ENCODE measurements at regions not wholly inside any gene's neighbourhood (a gene's known extent, or its start where the extent isn't known, plus 50 kb on each side); places are given as distances from the start of the nearest gene placed in this dataset.

GRCh38 chr14:101184572-101184971 lies 281.1 kb upstream of the RTL1 start:
- DNase-seq = no peak

GRCh38 chr14:101185073-101185835 lies 281.7 kb upstream of the RTL1 start:
- no peak for DNase-seq

DNA sequence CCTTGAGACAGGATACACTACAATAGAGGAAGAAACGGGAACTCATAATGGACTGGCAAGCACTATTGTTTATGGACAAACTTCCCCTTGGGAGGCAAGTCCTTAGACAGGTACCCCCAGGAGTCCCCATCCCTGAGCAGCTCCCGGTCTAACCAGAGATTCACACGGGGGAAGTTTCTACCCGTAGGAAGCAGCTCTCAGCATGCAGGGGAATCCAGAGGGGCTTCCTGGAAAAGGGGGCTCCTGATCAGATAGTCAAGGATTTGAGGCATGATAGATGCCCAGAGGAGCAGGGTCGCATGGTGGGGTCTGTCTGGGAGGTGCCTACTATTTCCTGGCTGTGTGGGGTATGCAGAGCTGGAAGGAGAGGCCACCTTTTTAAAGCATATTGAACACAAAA lies 282.4 kb upstream of the RTL1 start:
- no peak for DNase-seq

- no peak for DNase-seq
These were observed 283.0 kb upstream of the RTL1 start for GRCh38 chr14:101186544-101186943.

DNA sequence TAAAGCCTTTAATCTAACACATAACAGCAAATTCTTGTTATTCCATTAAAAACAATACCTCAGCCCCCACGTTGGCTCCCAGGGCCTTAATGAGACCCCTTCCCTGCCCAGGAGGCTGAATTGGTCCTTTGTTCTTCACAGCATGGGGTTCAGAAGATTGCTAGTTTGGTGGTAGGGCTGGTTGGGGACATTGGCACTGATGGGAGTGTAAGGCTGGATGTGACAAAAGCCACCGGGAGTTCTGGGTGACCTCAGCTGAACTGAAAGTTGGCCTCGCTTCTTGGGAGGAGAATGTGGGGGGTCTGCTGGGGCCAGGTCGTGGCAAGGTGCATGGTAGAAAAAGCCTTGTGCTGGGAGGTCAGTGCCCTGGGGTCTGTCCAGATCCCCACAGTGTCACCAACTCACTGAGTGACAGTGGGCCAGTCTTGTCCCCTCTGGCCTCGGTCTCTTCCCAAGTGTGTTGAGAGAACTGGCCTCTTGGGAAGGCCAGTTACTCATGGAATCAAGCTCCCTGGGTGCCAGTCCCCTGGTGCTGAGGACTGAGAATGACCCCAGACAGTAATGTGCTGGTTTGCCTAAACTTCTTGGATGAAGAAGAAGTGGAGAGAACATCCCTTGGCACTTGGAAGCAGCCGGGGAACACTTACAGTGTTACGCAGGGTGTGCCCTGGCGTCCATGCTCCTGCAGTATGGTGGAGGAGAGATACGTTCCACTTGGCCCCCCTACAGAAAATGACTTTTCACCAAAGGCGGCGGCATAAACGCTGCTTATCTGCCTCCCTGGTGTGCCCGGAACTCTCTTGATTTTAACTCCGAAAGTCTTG lies 283.7 kb upstream of the RTL1 start:
- no peak for DNase-seq

DNA sequence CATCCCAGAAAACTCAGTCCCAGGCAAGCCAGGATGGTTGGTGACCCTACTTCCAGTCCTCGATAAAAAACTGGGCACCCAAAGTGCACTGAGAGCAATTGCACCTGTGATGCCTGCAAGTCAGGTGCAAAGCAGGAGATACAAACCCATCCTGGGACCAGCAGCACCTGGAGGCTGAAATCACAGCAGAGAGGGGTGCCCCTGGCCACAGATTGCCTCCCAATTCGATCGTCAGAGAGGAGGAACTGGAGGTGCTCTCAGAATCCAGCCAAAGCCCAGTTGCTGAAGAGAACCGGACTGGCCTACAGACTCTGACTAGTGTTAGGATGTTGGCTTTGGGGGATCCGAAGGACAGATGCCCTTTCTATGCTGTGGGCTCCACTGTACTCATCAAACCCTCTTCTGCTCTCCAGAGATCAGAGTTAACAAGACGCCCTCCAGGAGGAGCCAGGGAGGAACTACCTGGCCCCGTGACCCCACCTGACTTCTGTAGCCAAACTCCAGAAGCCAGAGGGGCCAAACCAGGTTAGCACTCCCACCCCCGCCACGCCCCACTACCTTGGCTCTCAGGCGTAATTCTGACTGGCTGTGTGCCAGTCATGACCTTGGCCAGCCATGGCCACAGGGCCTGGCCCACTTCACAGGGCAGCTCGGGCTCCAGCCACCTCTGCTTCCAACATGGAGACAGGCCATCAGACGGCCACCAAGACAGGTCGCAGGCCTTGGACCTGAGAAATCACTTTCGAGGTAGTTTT lies 284.5 kb upstream of the RTL1 start:
- DNase-seq = no peak

GRCh38 chr14:101188571-101188915 lies 285.0 kb upstream of the RTL1 start:
- no peak for DNase-seq

GRCh38 chr14:101189266-101189665 lies 285.7 kb upstream of the RTL1 start:
- DNase-seq = no peak

GRCh38 chr14:101189962-101190560 lies 286.5 kb upstream of the RTL1 start:
- DNase-seq = no peak

- no peak for DNase-seq
These were observed 287.7 kb upstream of the RTL1 start for GRCh38 chr14:101191101-101191720.

- DNase-seq = no peak
These were observed 288.5 kb upstream of the RTL1 start for GRCh38 chr14:101191721-101192660.

DNA sequence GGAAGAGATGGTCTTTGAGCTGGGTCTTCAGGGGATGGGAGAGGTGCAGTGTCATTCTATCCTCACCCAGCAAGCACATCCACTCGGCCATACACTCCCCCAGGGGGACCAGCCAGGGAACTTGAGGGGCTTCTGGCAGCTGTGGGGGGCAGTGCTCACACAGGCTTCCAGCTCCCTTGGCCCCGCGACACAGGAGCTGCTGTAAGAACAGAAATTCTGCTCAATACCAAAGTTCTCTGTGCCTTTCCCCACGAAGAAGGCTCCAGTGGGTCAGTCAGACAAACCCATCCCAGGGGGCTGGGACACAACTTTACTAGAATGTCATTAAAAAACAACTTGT lies 289.1 kb upstream of the RTL1 start:
- DNase-seq = no peak

- DNase-seq = no peak
These were observed 289.8 kb upstream of the RTL1 start for GRCh38 chr14:101193106-101193844.

DNA sequence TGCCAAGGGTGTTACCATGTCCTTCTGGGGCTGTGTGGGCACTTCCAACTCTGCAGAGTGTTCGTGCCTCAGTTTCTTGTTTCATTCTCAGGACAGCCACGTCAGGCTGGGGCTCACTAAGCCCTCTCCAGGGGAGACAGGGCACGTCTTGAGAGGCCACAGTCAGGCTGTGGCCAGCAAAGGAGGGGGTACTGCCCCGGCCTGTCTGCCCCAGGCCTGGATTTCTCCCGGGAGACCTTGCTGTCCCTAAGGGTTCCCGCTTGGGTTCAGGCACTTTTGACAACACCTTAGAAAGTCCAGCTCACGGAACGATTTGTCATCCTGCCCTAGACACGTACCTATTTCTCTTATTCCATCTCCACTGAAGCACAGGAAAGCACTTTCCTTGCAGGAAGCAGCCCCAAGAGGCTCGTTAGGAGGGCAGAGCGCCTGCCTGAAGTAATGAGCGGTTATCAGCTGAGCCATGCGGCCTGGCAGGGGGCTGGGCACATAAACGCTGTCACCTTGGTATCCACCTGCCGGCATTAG lies 290.4 kb upstream of the RTL1 start:
- DNase-seq = peak; percentile 79

GRCh38 chr14:101194373-101195308 lies 291.1 kb upstream of the RTL1 start:
- DNase-seq = no peak

- no peak for DNase-seq
These were observed 291.9 kb upstream of the RTL1 start for GRCh38 chr14:101195309-101195901.

DNA sequence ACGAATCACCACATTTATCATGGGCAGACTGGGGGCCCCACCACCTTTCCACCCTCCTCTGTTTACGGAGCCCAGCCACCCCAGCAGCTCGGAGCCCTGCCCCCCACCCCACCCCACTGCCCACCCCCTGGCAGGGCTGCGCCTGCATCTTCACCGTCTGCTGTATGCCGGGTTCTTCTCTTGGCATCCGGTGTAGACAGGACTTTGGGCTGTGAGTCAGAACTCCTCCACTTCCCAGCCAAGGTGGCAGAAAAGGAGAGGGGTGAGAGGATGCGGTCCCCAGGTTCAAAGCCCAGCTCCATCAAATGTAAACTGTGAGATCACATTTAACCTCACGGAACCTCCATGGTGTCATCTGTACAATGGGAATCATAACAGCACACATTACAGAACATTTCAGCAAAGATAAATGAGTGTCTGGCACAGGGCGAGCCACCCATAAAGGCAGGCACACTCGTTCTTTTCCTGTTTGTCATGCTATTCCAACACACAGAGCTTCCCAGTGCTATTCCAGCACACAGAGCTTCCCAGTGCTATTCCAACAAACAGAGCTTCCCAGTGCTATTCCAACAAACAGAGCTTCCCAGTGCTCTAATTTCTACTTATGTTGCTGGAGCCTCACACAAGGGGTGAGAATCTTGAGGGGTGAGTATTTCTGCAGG lies 292.7 kb upstream of the RTL1 start:
- no peak for DNase-seq

DNA sequence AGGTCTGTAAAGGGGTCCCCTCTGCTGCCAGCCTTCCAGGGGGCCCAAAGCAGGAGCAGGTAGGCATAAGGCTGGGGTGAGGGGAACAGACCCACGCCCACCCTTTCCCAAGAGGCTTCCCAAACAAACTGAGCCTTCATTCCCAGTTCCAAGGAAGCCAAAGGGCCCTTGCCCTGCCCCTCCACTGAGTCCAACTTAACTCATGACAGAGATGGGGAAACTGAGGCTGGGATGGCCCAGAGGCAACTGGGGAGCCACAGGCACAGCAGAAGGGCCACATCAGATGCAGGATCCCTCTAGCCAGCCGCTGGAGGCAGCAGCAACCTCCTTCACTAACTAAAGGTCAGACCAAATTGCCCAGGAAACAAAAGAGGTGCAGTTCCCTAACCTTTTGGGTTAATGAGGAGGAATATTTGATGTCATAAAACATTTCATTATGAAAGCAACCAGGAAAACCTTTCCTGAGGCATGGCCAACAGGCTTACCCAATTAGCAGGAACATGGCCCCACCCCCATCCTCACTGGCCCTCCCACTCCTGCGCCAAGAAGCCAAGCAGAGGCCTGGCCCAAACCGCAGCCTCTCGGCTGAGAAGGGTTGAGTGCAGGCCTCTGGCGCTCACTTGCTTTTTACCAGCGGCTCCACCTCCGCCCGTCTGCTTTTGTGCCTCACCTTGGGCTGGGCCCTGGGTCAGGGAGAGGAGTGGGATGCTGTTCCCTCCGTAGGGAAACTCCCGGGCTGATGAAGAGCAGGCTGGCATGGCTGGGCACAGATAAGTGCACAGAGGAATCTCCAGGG lies 293.5 kb upstream of the RTL1 start:
- no peak for DNase-seq

Measured in NCI-H2081 treated with DMSO at 0.1 percent for 48 hours (cell line).